CD4-positive, alpha-beta T cell treated with Interleukin-15 for 1 hour (primary cell): ENCODE measurements at regions not wholly inside any gene's neighbourhood (a gene's known extent, or its start where the extent isn't known, plus 50 kb on each side); places are given as distances from the start of the nearest gene placed in this dataset.

Experiments used
- DNase-seq: peaks from one replicate; pipeline ENCODE4 v3.0.0-alpha.2; 2020

DNA sequence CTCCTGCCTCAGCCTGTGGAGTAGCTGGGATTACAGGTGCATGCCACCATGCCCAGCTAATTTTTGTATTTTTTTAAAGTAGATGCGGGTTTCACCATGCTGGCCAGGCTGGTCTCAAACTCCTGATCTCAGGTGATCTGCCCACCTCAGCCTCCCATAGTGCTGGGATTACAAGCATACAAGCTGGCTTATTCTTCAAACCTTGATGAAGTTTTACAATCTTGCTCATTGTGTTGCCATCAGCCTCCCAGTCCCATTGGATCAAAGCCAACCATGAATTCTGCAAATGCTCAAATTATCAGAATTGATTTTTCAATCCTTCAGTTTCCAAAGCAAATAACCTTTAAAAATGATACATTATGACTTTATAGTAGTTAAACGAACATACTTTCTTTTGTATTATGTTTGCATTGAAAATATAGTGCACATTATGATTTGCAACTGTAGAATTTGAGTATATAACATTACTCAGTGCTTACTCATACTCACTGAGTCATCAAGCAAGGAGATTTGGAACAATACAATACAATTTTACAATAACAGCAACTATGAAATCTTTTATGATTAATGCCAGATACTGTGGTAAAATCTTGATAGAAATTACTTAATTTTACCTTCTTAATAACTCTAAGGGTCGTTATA lies 1491.9 kb upstream of the CELF4 start:
- no peak for DNase-seq

DNA sequence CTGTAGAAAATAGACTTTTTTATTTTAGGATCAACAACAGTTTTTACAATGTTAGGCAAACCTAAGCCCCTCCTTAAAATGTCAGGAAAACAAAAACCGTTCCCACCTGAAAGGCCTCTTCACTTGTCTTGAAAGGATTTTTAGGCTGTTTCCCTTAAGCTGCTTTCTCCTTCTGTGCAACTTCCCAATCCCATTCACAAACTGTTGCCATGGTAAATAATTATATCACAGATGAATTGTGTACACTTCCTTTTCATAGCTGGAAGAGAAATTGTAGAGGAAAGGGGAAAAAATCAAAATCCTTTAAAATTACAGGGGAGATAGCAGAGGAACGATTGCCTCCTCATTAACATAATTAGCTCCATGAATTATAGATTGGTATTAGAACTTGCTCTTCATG lies 1488.0 kb upstream of the CELF4 start:
- DNase-seq = no peak

DNA sequence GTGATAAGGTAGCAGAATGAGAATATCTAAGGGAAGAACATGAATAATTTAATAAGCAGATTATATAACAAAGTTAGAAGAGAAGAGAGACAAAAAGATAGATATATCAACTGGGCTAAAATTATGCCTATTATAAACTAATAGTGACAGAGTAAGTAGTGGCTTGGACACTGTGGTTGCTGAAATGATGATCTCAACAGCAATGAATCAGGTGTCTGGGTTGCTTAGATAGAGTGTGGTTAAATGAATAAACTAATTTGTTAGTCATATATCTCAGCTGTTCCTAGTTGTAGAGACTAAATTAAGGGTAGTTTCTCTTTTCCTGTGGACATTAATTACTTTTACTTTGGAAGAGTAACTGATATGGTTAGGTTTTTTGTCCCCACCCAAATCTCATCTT lies 1485.4 kb upstream of the CELF4 start:
- no peak for DNase-seq

DNA sequence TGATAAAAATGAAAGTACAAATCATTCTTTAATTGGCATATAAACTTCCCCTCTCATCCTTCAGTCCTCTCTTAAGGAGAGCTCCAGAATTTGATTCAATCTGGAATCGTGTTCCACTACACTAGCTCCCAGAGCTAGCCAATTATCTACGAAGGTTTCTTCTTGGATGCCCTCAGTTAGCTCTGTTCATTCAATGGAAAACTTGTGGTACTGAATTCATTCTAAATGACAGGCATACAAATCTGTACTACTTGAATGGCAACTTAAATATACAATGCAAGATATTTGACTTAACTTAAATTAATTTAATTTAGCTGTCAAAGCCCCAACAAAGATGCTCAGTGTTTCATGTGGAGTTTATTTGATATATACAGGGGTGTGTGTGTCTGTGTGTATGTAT lies 1474.2 kb upstream of the CELF4 start:
- no peak for DNase-seq

DNA sequence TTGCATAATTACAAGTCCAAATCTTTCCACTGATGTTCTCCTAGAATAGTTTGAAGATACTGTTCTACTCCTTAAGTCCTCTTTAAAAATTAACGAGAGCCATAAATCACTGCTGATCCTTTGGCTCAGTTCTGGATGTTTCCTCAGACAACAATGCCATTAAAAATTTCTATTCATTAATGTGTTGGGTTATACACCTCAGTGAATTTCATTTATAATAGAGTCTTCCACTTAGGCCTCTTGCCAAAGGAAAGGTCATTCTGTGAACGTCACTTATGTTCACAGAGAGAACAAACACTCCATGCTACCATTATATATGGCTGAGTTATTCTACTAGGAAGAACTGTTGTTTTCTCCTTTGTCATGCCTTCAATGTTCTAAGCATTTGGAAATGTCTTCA lies 1472.3 kb upstream of the CELF4 start:
- DNase-seq = no peak

DNA sequence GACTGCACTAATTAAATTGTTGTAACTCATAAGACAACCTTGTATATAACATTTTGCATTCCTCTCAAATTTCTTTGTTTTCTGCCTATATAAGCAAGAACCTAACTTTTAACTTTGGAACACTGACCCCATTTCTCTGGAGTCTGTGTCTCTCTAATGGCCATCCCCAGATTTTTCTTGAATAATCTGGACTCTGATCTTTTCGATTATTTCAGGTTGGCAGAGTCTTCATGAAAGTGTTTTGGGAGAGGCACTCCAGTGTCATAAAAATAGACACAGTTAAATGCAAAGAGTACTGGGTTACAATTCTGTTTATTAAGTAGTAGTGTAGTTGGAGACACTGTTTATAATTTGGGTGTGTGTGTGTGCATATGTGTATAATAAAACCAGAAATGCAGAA lies 1467.7 kb upstream of the CELF4 start:
- DNase-seq = no peak

DNA sequence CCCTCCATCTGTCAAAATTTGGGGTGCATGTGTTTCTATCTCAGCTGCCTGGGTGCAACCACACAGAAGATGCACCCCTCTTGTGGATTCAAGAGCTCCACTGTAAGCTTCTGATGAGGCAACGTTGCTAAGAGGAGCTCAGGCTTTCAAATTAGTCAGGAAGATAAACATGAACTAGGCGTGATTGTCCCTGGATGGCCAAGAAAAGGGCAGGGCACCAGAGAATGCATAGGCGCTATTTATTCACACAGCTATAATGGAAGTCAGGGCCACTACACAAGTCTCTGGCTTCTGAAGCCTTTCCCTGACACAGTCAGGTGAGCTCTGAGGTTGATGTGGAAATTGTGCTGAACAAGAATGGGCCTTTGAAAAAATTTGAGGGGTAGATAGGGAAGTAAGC lies 1466.0 kb upstream of the CELF4 start:
- DNase-seq = no peak

DNA sequence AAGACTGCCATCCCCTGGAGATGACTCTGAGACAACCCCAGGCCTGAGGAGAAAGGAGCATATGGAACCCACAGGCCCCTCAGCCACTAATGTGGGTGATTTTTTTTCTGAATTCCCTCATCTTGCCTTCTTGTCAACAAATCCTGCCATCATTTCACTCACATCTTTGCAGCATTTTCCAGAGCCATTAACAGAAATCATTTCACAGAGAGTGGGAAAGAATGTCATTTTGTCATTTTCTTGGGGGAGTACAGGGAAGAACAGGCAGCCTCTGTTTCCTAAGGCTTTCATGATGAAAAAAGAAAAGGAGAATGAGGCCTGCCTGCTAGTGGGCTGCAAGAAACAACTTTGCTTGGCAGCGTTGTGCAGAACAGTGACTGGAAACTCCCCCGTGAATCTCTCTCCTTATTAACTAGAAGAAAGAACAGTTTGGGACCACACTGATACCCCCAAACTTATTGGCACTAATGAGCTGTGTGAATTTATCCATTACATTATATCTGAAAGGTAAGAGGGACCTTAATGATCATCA lies 1464.6 kb upstream of the CELF4 start:
- DNase-seq = no peak

DNA sequence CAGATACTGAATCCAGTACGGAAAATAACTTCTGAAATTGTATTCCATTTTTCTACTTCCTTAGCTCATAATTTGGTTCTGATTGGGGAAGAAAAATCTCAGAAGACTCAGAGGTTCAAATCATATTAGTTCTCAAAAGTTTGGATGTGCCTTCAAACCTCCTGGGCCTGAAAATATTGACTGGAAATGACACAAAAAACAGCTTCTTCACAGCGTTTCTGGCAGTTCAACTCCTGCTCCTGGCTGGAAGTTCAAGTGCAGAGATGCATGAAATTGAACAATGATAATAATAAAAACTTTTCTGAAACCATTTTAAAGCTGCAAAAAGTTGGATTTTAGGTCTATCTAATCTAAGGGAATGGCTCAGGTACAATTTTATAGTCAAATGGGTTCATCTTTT lies 1459.9 kb upstream of the CELF4 start:
- no peak for DNase-seq

DNA sequence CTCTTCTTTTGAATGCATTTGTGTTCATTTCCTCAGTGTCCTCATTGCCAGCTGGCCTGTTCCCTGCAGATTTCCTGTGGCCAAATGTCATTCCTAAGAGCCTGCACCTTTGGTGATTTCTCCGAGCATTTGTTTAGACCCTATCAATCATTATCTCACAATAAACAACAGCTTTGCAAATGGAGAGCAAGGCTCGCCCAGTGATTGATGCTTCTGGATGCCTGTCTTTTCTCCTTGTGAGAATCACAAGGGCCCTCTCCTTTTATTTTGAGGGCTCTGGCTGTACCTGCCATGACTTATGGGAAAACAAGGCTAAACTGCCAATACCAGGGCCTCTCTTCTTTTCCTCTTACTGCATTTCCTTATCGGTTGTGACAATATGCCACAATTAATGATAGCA lies 1454.4 kb upstream of the CELF4 start:
- no peak for DNase-seq

DNA sequence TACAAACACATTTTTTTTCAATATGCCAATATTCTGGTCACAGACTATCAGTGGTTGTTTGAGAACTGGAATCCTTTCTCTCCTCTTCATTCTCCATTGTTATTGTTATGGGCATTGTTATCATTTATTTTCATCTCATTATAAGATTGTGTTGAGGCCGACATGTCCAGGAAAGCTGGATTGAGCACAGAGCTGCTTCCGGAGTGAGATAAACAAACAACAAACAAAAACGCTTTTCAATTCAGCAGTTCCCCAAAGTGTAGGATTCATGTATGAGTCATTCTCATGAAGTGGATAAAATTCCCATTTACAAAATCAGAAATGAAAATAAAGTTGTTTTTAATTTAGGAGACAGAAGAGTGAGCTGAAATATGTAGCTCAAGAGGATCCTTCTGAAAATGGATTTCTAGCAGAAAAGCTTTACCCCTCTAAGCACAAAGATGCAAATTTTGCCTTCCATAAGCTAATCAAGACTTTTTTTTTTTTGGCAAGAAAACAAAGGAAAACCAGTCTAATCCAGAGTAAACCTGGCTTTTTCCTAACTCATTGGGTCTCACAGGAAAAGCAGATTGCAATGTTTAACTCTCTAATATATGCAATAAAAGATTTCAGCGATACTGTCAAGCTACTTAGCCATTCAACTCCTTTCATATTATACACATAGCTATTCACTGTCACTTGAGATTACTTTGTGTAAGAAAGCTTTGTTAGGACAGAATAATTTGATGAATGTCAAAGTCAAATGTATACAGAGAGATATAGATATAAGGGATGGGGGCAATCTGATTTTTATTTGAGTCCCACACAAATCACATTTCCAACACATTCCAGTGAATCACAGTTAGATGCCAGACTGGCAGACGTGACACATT lies 1441.7 kb upstream of the CELF4 start:
- no peak for DNase-seq

DNA sequence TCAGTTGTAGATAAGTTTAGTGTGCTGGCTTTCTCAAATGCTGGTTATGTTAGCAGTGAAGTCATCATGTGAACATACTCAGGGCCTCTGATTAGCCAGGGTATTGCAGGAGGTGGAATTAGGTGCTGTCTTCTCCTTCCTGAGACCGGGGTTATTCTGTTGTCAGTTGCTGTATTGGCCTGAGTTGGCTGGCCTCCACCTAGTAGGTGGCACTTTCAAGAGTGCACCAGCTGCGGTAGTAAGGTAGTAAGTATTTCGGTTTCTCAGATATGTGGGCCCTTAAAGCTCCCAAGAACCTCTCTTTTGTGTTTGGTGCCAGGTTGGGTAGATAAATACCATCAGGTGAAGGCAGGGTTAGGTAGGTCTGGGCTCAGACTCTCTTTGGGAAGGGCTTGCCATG lies 1430.5 kb upstream of the CELF4 start:
- no peak for DNase-seq

DNA sequence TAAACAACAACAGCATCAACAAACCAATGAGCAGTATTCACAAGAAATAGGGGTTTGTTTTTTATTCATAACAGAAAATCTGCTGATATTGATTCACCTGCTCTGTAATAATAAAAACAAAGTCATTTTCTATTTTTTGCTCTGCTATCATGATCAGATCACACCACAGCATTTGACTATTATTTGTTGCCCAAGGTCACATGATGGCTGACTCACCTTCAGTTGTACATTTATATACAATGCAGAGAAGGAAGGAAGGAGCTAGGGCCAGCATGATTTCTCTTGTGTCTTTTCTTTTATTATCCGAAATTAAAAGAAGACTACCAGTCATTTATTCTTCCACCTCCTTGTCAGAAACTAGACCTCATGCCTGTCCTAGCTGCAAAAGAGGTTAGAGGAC lies 1427.7 kb upstream of the CELF4 start:
- DNase-seq = no peak

DNA sequence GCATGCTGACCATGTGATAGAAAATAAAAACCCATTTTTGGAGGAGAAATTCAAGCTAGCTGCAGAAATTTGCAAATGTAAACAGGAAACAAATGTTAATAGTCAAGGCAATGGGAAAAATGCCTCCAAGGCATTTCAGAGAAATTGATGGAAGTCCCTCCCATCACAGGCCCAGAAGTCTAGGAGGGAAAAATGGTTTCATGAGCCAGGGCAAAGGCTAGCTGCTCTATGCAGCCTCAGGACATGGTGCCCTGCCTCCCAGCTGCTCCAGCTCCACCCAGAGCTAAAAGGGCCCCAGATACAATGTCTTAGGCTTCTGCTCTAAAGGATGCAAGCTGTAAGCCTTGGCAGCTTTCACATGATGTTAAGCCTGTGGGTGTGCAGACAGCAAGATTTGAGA lies 1419.4 kb upstream of the CELF4 start:
- no peak for DNase-seq

DNA sequence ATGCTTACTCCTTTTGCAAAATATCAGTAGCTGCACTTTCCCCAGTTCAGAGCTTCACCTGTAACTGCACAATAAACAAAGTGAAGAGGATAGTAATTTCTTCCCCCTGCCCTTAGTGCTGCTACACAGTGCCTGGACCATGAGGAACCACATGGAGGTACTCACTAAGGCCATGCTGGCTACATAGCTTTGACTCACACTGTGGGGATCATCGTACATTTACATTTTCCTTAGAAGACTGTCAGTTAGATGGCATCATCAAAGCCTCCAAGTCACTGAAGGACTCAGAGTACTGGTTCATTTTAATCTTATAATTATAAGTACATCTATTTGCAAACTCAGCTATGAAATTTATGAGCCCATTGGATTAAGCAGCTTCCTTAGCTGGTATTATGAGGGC lies 1416.5 kb upstream of the CELF4 start:
- no peak for DNase-seq

DNA sequence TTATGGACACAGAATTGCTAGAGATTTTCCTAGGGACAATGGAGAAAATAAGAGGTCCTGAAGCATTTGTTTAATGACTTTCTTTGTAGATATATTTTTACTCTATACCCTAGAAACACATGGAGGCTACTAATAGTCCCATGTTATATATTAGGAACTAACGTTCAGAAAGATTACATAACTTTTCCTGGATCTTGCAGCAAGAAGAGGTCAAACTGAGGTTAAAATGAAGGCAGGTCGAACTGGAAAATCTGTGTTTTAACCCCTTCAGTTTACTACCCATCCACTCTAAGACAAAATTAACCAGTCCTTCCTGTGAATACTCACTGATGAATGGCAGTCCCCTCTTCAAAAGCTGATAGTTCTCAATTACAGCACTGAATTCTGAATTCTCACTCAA lies 1415.8 kb upstream of the CELF4 start:
- DNase-seq = no peak

DNA sequence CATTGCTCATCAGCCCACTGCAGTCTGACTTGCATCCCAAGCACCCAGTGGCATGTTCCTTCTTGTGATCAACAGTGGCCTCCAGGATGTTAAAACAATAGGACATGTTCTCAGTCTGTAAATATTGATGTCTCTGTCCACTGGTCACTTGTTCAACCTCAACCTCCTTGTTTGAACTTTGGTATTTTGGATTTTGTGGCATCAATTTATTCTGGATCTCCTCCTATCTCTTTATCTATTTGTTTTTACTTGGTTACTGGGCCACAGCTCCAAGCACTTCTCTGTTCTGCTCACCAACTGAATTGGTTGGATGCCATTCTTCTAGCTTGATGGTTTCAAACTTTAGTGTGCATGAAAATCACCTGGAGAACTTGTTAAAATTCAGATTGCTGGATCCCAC lies 1414.8 kb upstream of the CELF4 start:
- no peak for DNase-seq

DNA sequence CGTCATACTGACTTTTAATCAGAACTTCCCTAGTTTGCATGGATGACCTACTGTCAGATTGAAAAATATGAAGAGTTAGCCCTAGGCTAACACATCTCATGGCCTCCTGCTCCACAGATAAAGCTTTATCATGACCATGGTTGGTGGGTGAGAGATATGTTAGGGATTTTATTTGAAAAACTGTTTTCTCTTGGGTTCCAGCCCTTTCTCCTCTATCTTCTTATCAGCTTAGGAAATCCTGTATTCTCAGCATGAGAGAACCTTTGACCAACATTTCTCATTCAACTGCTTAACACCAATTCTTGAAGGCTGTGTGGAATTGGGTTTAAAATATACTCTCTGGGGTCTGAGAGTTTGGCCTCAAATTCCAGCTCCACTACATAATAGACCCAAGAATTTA lies 1407.0 kb upstream of the CELF4 start:
- no peak for DNase-seq

DNA sequence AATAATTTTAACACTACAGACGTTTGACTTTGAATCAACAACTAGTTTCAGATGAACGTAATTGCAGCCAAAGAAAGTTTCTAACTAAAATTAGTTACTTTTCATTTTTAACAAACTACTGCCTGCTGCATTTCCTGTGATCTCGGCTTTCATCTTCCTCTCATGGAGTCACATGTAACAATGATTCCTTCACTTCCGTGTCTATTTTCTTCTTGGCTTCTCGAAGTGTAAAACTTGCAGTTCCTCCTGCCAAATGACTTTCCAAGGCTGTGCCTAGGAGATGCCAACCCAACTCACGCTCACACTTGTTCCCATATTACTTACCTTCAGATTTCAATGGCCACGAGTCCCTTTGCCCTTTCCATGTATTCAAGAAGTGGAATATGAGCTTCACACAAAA lies 1406.3 kb upstream of the CELF4 start:
- DNase-seq = no peak

DNA sequence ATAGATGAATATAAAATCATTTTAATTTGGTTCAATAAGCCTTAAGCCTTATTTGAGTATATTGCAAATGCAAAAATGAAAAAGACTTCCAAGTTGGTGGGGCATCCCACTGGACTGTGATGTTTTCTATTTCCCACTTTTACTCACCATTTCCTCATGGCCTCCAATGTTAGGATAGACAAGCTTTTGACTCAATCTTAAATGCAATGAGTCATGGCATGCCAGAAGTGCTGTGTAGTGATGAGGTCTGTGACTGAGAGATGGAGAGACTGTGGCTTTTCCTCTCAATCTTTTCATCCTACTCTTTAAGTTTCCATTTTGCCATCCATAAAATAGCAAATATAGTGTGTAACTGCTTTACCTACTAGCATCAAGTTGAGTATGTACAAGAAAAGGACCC lies 1401.2 kb upstream of the CELF4 start:
- DNase-seq = no peak

DNA sequence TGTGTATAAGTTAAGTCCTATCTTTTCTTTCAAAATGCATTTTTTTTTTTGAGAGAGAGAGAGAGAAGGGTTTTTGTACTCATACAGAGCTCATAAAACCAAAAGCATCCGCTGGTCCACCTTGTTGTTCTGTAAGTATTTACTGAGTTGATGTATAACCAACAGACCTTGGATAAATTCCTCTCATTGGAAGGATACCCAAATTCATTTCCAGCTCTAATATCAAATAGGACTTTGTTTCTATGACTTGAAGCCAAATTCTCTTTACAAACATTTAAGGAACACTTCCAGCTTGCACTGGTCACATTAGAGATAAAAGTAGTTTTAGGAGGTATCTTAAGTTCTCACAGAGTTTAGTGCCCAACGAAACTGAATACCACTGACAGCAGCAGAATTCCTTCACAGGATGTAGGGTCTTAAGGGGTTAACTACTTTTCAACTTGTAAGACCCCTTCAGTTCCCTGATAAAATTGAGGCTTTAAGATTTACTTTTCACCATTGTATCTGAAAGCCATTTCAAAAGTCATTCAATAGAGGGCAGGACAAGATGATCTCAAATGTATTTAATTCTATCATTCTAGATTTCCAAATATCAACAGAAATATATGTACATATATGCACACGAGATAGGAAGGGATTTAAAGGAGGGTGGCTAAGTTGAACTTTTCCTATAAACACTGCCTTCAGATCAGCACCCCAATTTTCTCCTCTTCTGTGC lies 1398.5 kb upstream of the CELF4 start:
- DNase-seq = no peak

DNA sequence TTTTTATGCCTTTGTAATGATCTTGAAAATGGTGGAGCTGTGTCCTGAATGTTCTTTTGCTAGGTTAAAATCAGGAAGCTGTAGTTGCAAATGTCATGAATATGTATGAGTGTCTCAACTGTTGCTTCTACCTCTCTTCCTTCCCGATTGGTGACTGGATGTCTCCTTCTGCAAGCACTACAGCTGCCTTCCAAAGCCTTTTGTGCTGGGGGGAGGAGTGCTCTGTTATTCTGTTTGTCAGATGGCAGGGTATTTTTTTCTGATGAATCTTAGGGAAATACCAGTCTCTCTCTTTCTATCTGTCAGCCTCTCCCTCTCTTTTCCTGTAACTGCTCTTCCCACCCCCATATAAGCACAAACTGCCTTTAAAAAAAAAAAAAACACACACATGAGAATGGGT lies 1396.3 kb upstream of the CELF4 start:
- DNase-seq = no peak

DNA sequence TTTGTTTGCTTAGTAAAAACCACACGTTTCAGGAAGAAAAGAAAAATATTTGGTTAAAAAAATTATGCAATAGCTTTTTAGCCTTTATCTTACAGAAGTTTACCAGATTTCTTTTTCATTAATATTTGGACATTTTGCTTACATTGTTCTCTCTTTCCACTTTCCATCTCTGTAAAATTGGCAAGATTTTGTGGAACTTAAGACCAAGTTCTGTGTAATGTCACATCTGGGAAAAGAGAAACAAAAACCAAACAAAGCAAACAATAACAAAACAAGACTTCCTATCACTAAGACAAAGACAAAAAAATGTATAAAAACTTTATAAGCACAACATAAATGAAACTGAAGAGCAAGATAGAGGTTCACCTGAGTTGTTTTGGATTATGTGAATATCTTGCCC lies 1392.1 kb upstream of the CELF4 start:
- DNase-seq = no peak

DNA sequence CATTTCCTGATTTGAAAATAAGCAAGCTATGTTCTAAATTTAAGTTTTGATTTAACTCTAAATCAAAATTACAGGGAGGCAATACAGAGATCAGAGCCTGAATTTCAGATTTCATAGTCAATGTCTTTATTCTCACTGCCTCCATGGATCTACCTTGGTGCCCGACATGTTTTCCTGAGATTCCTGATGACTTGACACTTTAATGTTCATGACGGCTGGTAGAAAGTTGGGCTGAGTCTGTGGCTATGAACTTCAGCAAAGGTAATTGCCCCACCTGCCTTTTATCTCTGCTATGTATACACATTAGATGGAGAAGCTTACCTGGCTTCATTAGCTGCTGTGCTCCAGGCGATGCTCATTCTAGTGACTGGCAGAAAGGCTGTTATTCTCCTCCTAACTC lies 1390.5 kb upstream of the CELF4 start:
- DNase-seq = no peak
